ENCODE measurements at regions not wholly inside any gene's neighbourhood (a gene's known extent, or its start where the extent isn't known, plus 50 kb on each side); places are given as distances from the start of the nearest gene placed in this dataset.

DNA sequence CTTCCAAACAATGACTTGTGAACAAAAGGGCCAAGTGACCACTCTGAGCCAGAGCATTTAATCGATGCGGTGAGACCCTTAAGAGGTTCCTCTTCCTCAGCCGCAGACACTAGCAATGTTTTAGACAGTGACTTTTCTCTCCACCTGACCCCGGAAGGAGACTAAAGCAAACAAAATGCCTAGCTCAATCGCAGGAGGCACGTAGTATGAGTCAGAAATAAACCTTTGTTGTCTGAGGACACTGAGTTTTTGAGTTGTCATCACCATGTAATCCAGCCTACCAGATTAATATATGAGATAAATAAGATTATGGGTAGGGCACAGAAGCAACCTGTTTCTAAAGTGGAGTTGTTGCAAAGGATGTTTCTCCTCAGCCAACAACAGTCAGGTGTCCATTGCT lies 326.2 kb upstream of the DUSP10 start:
- no peak overlapping the region for H3K4me3 Mint-ChIP-seq (ENCODE audit: unreplicated experiment)
- H3K9me3 Mint-ChIP-seq (ENCODE audit: unreplicated experiment): peaks cover 20% of the 10 kb centered on the region
- no peak overlapping the region for H3K9ac ChIP-seq (ENCODE audit: low read length)
- no peak for DNase-seq (ENCODE audit: low read depth)
- H3K4me3 ChIP-seq (ENCODE audit: insufficient read depth, low read depth, low read length): no peak overlapping the region
- H3K4me1 ChIP-seq (ENCODE audit: insufficient read depth, low read length): peaks cover 11% of the 10 kb centered on the region
- no peaks in the 10 kb centered on the region for H3K79me2 ChIP-seq (ENCODE audit: insufficient read depth, low read length)
- peaks cover 13% of the 10 kb centered on the region for H3K36me3 Mint-ChIP-seq (ENCODE audit: low read depth, unreplicated experiment)
- peaks cover 7% of the 10 kb centered on the region for H3K4me1 Mint-ChIP-seq (ENCODE audit: low read depth, unreplicated experiment)
- H3K27ac ChIP-seq (ENCODE audit: low read depth, low read length): no peak overlapping the region
- no peak for FAIRE-seq
- peak overlapping the region; percentile 58 for H3K27ac Mint-ChIP-seq (ENCODE audit: unreplicated experiment)
- no peak overlapping the region for H3K4me2 ChIP-seq (ENCODE audit: low read length)
- TF ChIP-seq, protein P1, sequence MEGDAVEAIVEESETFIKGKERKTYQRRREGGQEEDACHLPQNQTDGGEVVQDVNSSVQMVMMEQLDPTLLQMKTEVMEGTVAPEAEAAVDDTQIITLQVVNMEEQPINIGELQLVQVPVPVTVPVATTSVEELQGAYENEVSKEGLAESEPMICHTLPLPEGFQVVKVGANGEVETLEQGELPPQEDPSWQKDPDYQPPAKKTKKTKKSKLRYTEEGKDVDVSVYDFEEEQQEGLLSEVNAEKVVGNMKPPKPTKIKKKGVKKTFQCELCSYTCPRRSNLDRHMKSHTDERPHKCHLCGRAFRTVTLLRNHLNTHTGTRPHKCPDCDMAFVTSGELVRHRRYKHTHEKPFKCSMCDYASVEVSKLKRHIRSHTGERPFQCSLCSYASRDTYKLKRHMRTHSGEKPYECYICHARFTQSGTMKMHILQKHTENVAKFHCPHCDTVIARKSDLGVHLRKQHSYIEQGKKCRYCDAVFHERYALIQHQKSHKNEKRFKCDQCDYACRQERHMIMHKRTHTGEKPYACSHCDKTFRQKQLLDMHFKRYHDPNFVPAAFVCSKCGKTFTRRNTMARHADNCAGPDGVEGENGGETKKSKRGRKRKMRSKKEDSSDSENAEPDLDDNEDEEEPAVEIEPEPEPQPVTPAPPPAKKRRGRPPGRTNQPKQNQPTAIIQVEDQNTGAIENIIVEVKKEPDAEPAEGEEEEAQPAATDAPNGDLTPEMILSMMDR (IDR thresholded peaks at IDR 0.05; ENCODE audit: insufficient read depth, low read depth, low read length): no peak
- TF ChIP-seq EZH2 (IDR thresholded peaks at IDR 0.05; ENCODE audit: insufficient read depth, low read length): no peak
- no peak overlapping the region for H2AFZ ChIP-seq (ENCODE audit: low read depth, low read length)
- no peaks in the 10 kb centered on the region for H3K27me3 ChIP-seq (ENCODE audit: insufficient read depth, low read length)
- no peaks in the 10 kb centered on the region for H4K20me1 ChIP-seq (ENCODE audit: insufficient read depth, low read length)
- H3K27me3 Mint-ChIP-seq (ENCODE audit: low read depth, unreplicated experiment): no peaks in the 10 kb centered on the region
- no peaks in the 10 kb centered on the region for H3K36me3 ChIP-seq (ENCODE audit: insufficient read depth, low read length)
- H3K9me3 ChIP-seq (ENCODE audit: insufficient read depth, low read depth, low read length): peaks cover 8% of the 10 kb centered on the region

DNA sequence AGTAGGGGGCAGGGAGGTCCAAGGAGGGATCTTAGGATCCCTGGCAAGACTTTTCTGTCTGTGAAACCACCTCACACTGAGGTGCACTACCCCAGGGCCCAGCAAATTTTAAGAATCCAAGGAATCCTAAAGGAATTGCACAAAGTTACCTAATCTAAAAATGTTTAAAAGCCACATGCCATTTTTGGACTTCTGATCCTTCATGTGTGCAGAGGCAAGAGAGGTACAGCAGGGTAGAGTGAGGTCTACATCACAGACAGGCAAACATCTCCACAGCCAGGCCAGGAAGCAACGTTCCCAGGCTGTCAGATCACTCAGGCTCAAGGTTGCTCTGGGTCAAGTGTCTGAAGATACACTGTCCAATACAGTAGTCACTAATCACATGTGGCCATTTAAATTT lies 324.6 kb upstream of the DUSP10 start:
- Histone ChIP-seq H3K79me2 (ENCODE audit: insufficient read depth, low read length) (no peaks in the 10 kb centered on the region), H3K36me3 (ENCODE audit: insufficient read depth, low read length) (no peaks in the 10 kb centered on the region), H4K20me1 (ENCODE audit: insufficient read depth, low read length) (no peaks in the 10 kb centered on the region), H3K4me2 (ENCODE audit: low read length) (no peak overlapping the region), H3K4me1 (ENCODE audit: insufficient read depth, low read length) (peaks cover 10% of the 10 kb centered on the region), H3K9me3 (ENCODE audit: insufficient read depth, low read depth, low read length) (peaks cover 8% of the 10 kb centered on the region), H3K27ac (ENCODE audit: low read depth, low read length) (no peak overlapping the region), H3K9ac (ENCODE audit: low read length) (no peak overlapping the region), H3K27me3 (ENCODE audit: insufficient read depth, low read length) (no peaks in the 10 kb centered on the region), H2AFZ (ENCODE audit: low read depth, low read length) (no peak overlapping the region), H3K4me3 (ENCODE audit: insufficient read depth, low read depth, low read length) (no peak overlapping the region)
- no peak for FAIRE-seq
- Mint-ChIP-seq H3K4me3 (ENCODE audit: unreplicated experiment) (no peak overlapping the region), H3K4me1 (ENCODE audit: low read depth, unreplicated experiment) (peaks cover 4% of the 10 kb centered on the region), H3K27me3 (ENCODE audit: low read depth, unreplicated experiment) (no peaks in the 10 kb centered on the region), H3K27ac (ENCODE audit: unreplicated experiment) (no peak overlapping the region), H3K36me3 (ENCODE audit: low read depth, unreplicated experiment) (peaks cover 14% of the 10 kb centered on the region), H3K9me3 (ENCODE audit: unreplicated experiment) (peaks cover 22% of the 10 kb centered on the region)
- TF ChIP-seq EZH2 (IDR thresholded peaks at IDR 0.05; ENCODE audit: insufficient read depth, low read length): no peak
- TF ChIP-seq, protein P1 (IDR thresholded peaks at IDR 0.05; ENCODE audit: insufficient read depth, low read depth, low read length): no peak
- DNase-seq (ENCODE audit: low read depth): no peak

DNA sequence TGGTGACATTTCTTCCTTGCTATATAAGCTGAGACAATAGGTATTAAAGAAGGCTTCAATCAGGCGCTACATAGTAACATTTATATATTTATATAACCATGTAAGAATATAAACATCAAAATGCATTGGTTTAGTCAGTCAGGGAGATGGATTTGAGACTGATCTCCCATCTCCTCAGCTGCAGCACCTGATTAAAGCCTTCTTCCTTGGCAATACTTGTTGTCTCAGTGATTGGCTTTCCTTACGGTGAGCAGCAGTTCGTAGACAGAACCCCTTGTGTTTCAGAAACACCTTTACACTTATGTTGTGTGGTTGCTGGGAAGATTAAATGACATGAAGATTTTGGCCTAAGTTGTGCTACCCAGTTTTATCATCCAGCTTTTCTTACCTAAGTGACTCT lies 323.3 kb upstream of the DUSP10 start:
- Histone ChIP-seq H3K4me3 (ENCODE audit: insufficient read depth, low read depth, low read length) (no peak overlapping the region), H3K36me3 (ENCODE audit: insufficient read depth, low read length) (no peaks in the 10 kb centered on the region), H3K27ac (ENCODE audit: low read depth, low read length) (peak overlapping the region; percentile 35), H3K79me2 (ENCODE audit: insufficient read depth, low read length) (no peaks in the 10 kb centered on the region), H3K4me1 (ENCODE audit: insufficient read depth, low read length) (peaks cover 5% of the 10 kb centered on the region), H4K20me1 (ENCODE audit: insufficient read depth, low read length) (no peaks in the 10 kb centered on the region), H3K27me3 (ENCODE audit: insufficient read depth, low read length) (no peaks in the 10 kb centered on the region), H3K9me3 (ENCODE audit: insufficient read depth, low read depth, low read length) (peaks cover 8% of the 10 kb centered on the region), H3K4me2 (ENCODE audit: low read length) (no peak overlapping the region), H3K9ac (ENCODE audit: low read length) (no peak overlapping the region), H2AFZ (ENCODE audit: low read depth, low read length) (no peak overlapping the region)
- DNase-seq (ENCODE audit: low read depth) (no peak), FAIRE-seq (no peak)
- TF ChIP-seq, protein P1 (IDR thresholded peaks at IDR 0.05; ENCODE audit: insufficient read depth, low read depth, low read length): no peak
- TF ChIP-seq EZH2 (IDR thresholded peaks at IDR 0.05; ENCODE audit: insufficient read depth, low read length): no peak
- H3K36me3 Mint-ChIP-seq (ENCODE audit: low read depth, unreplicated experiment): peaks cover 14% of the 10 kb centered on the region
- peaks cover 10% of the 10 kb centered on the region for H3K4me1 Mint-ChIP-seq (ENCODE audit: low read depth, unreplicated experiment)
- peak overlapping the region; percentile 73 for H3K27ac Mint-ChIP-seq (ENCODE audit: unreplicated experiment)
- no peak overlapping the region for H3K4me3 Mint-ChIP-seq (ENCODE audit: unreplicated experiment)
- H3K9me3 Mint-ChIP-seq (ENCODE audit: unreplicated experiment): peaks cover 22% of the 10 kb centered on the region
- peaks cover 3% of the 10 kb centered on the region for H3K27me3 Mint-ChIP-seq (ENCODE audit: low read depth, unreplicated experiment)
